GM23338 (cell line): ENCODE measurements at regions not wholly inside any gene's neighbourhood (a gene's known extent, or its start where the extent isn't known, plus 50 kb on each side); places are given as distances from the start of the nearest gene placed in this dataset.

Experiments used
- ATAC-seq: fragments of 200-7000 bp; cut with Tn5 transposase; 3 replicates; pipeline ENCODE4 v1.9.1; 2020
- DNase-seq: peaks from one replicate; pipeline ENCODE4 v3.0.0-alpha.2; 2015; ENCODE audit warnings: low spot score
- H2AFZ ChIP-seq: fragments of 200-600 bp; sonication (generic); 2 replicates; pipeline ENCODE4 v1.8.0; 2016; ENCODE audit warnings: antibody characterized with exemption, mild to moderate bottlenecking, moderate library complexity
- H3F3A ChIP-seq: fragments of 200-600 bp; sonication (generic); replicated peaks from 2 replicates; pipeline ENCODE4 v1.8.0; 2017; ENCODE audit warnings: antibody characterized with exemption, mixed run types, low read depth
- H3K27ac ChIP-seq: fragments of 200-600 bp; sonication (generic); 2 replicates; pipeline ENCODE4 v1.6.1; 2016; ENCODE audit warnings: low read depth
- H3K27me3 ChIP-seq: fragments of 200-600 bp; sonication (generic); 2 replicates; pipeline ENCODE4 v1.8.0; 2016; ENCODE audit warnings: mild to moderate bottlenecking, mixed run types, moderate library complexity; ENCODE audit not compliant: insufficient read depth
- H3K36me3 ChIP-seq: fragments of 200-600 bp; sonication (generic); 2 replicates; pipeline ENCODE4 v1.8.0; 2016; ENCODE audit warnings: mild to moderate bottlenecking; ENCODE audit not compliant: insufficient read depth
- H3K4me1 ChIP-seq: fragments of 200-600 bp; sonication (generic); 2 replicates; pipeline ENCODE4 v1.8.0; 2016; ENCODE audit warnings: mild to moderate bottlenecking, moderate library complexity; ENCODE audit not compliant: insufficient read depth
- H3K4me2 ChIP-seq: fragments of 200-600 bp; sonication (generic); 2 replicates; pipeline ENCODE4 v1.7.1; 2017; ENCODE audit warnings: mixed run types
- H3K4me3 ChIP-seq: fragments of 200-600 bp; sonication (generic); 2 replicates; pipeline ENCODE4 v1.6.1; 2016; ENCODE audit warnings: mixed run types
- H3K79me2 ChIP-seq: fragments of 200-600 bp; sonication (generic); replicated peaks from 2 replicates; pipeline ENCODE4 v1.8.0; 2017; ENCODE audit warnings: mild to moderate bottlenecking; ENCODE audit not compliant: insufficient read depth
- H3K9me2 ChIP-seq: fragments of 200-600 bp; sonication (generic); 2 replicates; pipeline ENCODE4 v1.8.0; 2017; ENCODE audit not compliant: insufficient read depth
- H4K20me1 ChIP-seq: fragments of 200-600 bp; sonication (generic); replicated peaks from 2 replicates; pipeline ENCODE4 v1.8.0; 2017; ENCODE audit warnings: mild to moderate bottlenecking; ENCODE audit not compliant: insufficient read depth
- H3K27ac Mint-ChIP-seq: 2 replicates; pipeline ENCODE4 v1.8.0; 2020; ENCODE audit warnings: inconsistent platforms, mild to moderate bottlenecking, moderate library complexity, mixed read lengths
- H3K27me3 Mint-ChIP-seq: 3 replicates; pipeline ENCODE4 v1.8.0; 2022; ENCODE audit warnings: low read depth, mild to moderate bottlenecking, moderate library complexity, mixed read lengths, inconsistent platforms; ENCODE audit not compliant: insufficient read depth, poor library complexity
- H3K36me3 Mint-ChIP-seq: 3 replicates; pipeline ENCODE4 v1.8.0; 2021; ENCODE audit warnings: low read depth, mild to moderate bottlenecking, inconsistent platforms, moderate library complexity, mixed read lengths
- H3K4me1 Mint-ChIP-seq: 3 replicates; pipeline ENCODE4 v1.8.0; 2020; ENCODE audit warnings: mild to moderate bottlenecking, inconsistent platforms, mixed read lengths
- H3K4me3 Mint-ChIP-seq: 3 replicates; pipeline ENCODE4 v1.8.0; 2021; ENCODE audit warnings: moderate library complexity, mild to moderate bottlenecking, inconsistent platforms, mixed read lengths
- H3K9me3 Mint-ChIP-seq: 3 replicates; pipeline ENCODE4 v1.8.0; 2020; ENCODE audit warnings: moderate library complexity, mild to moderate bottlenecking, inconsistent platforms, mixed read lengths
- CREB1 ChIP-seq: fragments of 250-450 bp; sonication (Bioruptor Pico); IDR thresholded peaks from 2 replicates; pipeline ENCODE4 v1.5.0; 2020; ENCODE audit warnings: low read depth, mild to moderate bottlenecking, moderate library complexity
- CTCF ChIP-seq, 2 experiments: fragments of 200-600 bp in 1 of 2; sonication (generic) in 1 of 2; conservative IDR thresholded peaks; 2 replicates each; pipeline versions ENCODE4 v1.5.1 to v1.6.1; 2016 to 2017; ENCODE audit warnings: antibody characterized with exemption in 2 of 2, low read depth in 2 of 2, mild to moderate bottlenecking in 2 of 2, moderate library complexity in 1 of 2
- ETS1 ChIP-seq: IDR thresholded peaks from 2 replicates; pipeline ENCODE4 v1.6.1; 2016; ENCODE audit warnings: antibody characterized with exemption
- EZH2 ChIP-seq: fragments of 200-600 bp; sonication (generic); IDR thresholded peaks from one replicate; pipeline ENCODE4 v1.8.0; 2017; ENCODE audit warnings: antibody characterized with exemption, mild to moderate bottlenecking, low read depth; ENCODE audit not compliant: unreplicated experiment
- EZH2phosphoT487 ChIP-seq: fragments of 200-600 bp; sonication (generic); IDR thresholded peaks from one replicate; pipeline ENCODE4 v1.8.1; 2018; ENCODE audit warnings: antibody characterized with exemption; ENCODE audit not compliant: unreplicated experiment
- JUNB ChIP-seq: IDR thresholded peaks from one replicate; pipeline ENCODE4 v1.6.1; 2016; ENCODE audit warnings: antibody characterized with exemption; ENCODE audit not compliant: unreplicated experiment
- NANOG ChIP-seq: IDR thresholded peaks from 2 replicates; pipeline ENCODE4 v1.6.1; 2016; ENCODE audit warnings: antibody characterized with exemption, borderline replicate concordance
- POLR2AphosphoS5 ChIP-seq: IDR thresholded peaks from 2 replicates; pipeline ENCODE4 v1.6.1; 2016; ENCODE audit warnings: antibody characterized with exemption, low read depth
- REST ChIP-seq: IDR thresholded peaks from one replicate; pipeline ENCODE4 v1.6.1; 2018; ENCODE audit warnings: antibody characterized with exemption; ENCODE audit not compliant: unreplicated experiment
- STAT1 ChIP-seq: IDR thresholded peaks from one replicate; pipeline ENCODE4 v1.6.1; 2016; ENCODE audit warnings: antibody characterized with exemption; ENCODE audit not compliant: unreplicated experiment
- ZNF114 ChIP-seq: fragments of 250-450 bp; sonication (Bioruptor Pico); IDR thresholded peaks from 2 replicates; pipeline ENCODE4 v1.5.0; 2020; ENCODE audit warnings: mild to moderate bottlenecking, moderate library complexity
- ZNF331 ChIP-seq: fragments of 250-450 bp; sonication (Bioruptor Pico); IDR thresholded peaks from 2 replicates; pipeline ENCODE4 v1.5.0; 2020; ENCODE audit warnings: low read depth, mild to moderate bottlenecking, moderate library complexity
- ZNF462 ChIP-seq: fragments of 250-450 bp; sonication (Bioruptor Pico); IDR thresholded peaks from 2 replicates; pipeline ENCODE4 v1.5.0; 2020; ENCODE audit warnings: mild to moderate bottlenecking, moderate library complexity

GRCh38 chr10:88170628-88171027, 307.2 kb downstream of the PTEN start:
- Mint-ChIP-seq H3K27me3 (peaks cover 1% of the 10 kb centered on the region), H3K4me3 (no peak overlapping the region), H3K9me3 (peaks cover 10% of the 10 kb centered on the region; the same call in 2 of the 3 replicates), H3K4me1 (peaks cover 4% of the 10 kb centered on the region; the same call in 1 of the 3 replicates), H3K27ac (no peak overlapping the region), H3K36me3 (no peaks in the 10 kb centered on the region; the same call in 2 of the 3 replicates)
- H3K79me2 ChIP-seq, result no peaks in the 10 kb centered on the region
- H3K27ac ChIP-seq, result no peak overlapping the region
- TF ChIP-seq NANOG (no peak), EZH2phosphoT487 (no peak), EZH2 (no peak), CTCF (conservative IDR thresholded peaks at IDR 0.05; ENCODE audit: low read depth in 2 of 2) (no peak), POLR2AphosphoS5 (no peak), REST (no peak), STAT1 (no peak), ZNF331 (no peak), JUNB (no peak), CREB1 (no peak), ZNF114 (CRISPR knock-in tag) (no peak), ETS1 (no peak), ZNF462 (CRISPR knock-in tag) (no peak)
- H3F3A ChIP-seq, result no peaks in the 10 kb centered on the region
- H4K20me1 ChIP-seq, result no peaks in the 10 kb centered on the region
- no peaks in the 10 kb centered on the region for H3K27me3 ChIP-seq
- peaks cover 3% of the 10 kb centered on the region for H3K36me3 ChIP-seq
- DNase-seq (no peak), ATAC-seq (no peak)
- no peak overlapping the region for H2AFZ ChIP-seq
- H3K4me3 ChIP-seq, result no peak overlapping the region
- no peaks in the 10 kb centered on the region for H3K9me2 ChIP-seq
- H3K4me2 ChIP-seq, result no peak overlapping the region
- no peaks in the 10 kb centered on the region for H3K4me1 ChIP-seq
